IMR-90 (cell line): ENCODE measurements at regions not wholly inside any gene's neighbourhood (a gene's known extent, or its start where the extent isn't known, plus 50 kb on each side); places are given as distances from the start of the nearest gene placed in this dataset.
A peak's percentile ranks its signal among the peaks of the same experiment; 100 is the strongest.

Source experiments
- ATAC-seq: fragments of 200-7000 bp; cut with Tn5 transposase; 2 replicates; pipeline ENCODE4 v1.9.1; 2020; ENCODE audit warnings: low read depth, mild to moderate bottlenecking, moderate library complexity
- BruUV-seq: library from RNA; stranded (reverse); fragments of 400-500 nt; replicated peaks from 2 replicates; lab custom pipeline; 2021; lab: Mats Ljungman, UMichigan
- CTCF ChIA-PET: fragments of 300-600 bp; formaldehyde crosslinking; extraction: SDS; loops from one replicate; lab custom pipeline; 2021; ENCODE audit warnings: antibody characterized with exemption; lab: Yijun Ruan, JAX
- POLR2A ChIA-PET: fragments of 300-600 bp; sonication (Branson Sonifier 250); formaldehyde crosslinking; loops from one replicate; lab custom pipeline; 2022; ENCODE audit warnings: antibody characterized with exemption; ENCODE audit not compliant: unreplicated experiment; lab: Charles Lee
- DNase-seq: peaks from one replicate; pipeline ENCODE4 v3.0.0; 2013
- H2AFZ ChIP-seq: replicated peaks from 2 replicates; pipeline ENCODE3; 2013; ENCODE audit warnings: low read length, mild to moderate bottlenecking; ENCODE audit not compliant: poor library complexity
- H2AK5ac ChIP-seq: 2 replicates; pipeline ENCODE4 v1.6.1; 2013; ENCODE audit warnings: low read depth, low read length, inconsistent platforms
- H2AK9ac ChIP-seq: replicated peaks from 2 replicates; pipeline ENCODE3; 2013; ENCODE audit warnings: mild to moderate bottlenecking, low read depth, low read length, moderate library complexity; ENCODE audit not compliant: poor library complexity
- H2BK120ac ChIP-seq: 2 replicates; pipeline ENCODE4 v1.6.1; 2013; ENCODE audit warnings: low read depth, low read length, inconsistent platforms
- H2BK15ac ChIP-seq: 3 replicates; pipeline ENCODE4 v1.6.1; 2013; ENCODE audit warnings: low read depth, low read length, inconsistent platforms
- H2BK20ac ChIP-seq: 2 replicates; pipeline ENCODE4 v1.6.1; 2013; ENCODE audit warnings: low read depth, mild to moderate bottlenecking, inconsistent platforms, low read length, moderate library complexity
- H2BK5ac ChIP-seq: 2 replicates; pipeline ENCODE4 v1.6.1; 2013; ENCODE audit warnings: mild to moderate bottlenecking, low read depth, low read length, inconsistent platforms; ENCODE audit not compliant: poor library complexity, severe bottlenecking
- H3K14ac ChIP-seq: replicated peaks from 2 replicates; pipeline ENCODE4 v1.6.1; 2013; ENCODE audit warnings: low read depth, low read length, inconsistent platforms
- H3K18ac ChIP-seq: 2 replicates; pipeline ENCODE4 v1.6.1; 2013; ENCODE audit warnings: low read depth, low read length, control low read depth
- H3K23ac ChIP-seq: 2 replicates; pipeline ENCODE4 v1.6.1; 2013; ENCODE audit warnings: low read depth, low read length, inconsistent platforms
- H3K27ac ChIP-seq: 2 replicates; pipeline ENCODE4 v1.5.1; 2013; ENCODE audit warnings: mild to moderate bottlenecking, control low read depth, low read length; ENCODE audit not compliant: insufficient read depth
- H3K27me3 ChIP-seq: 2 replicates; pipeline ENCODE4 v1.6.1; 2013; ENCODE audit warnings: low read length; ENCODE audit not compliant: control insufficient read depth, insufficient read depth
- H3K36me3 ChIP-seq: 2 replicates; pipeline ENCODE4 v1.6.1; 2013; ENCODE audit warnings: low read length, mixed read lengths; ENCODE audit not compliant: control insufficient read depth, insufficient read depth
- H3K4ac ChIP-seq: 2 replicates; pipeline ENCODE4 v1.6.1; 2013; ENCODE audit warnings: low read depth, low read length, inconsistent platforms
- H3K4me1 ChIP-seq: 2 replicates; pipeline ENCODE4 v1.6.1; 2013; ENCODE audit warnings: low read length, mixed read lengths; ENCODE audit not compliant: control insufficient read depth, insufficient read depth
- H3K4me2 ChIP-seq: 2 replicates; pipeline ENCODE4 v1.6.1; 2013; ENCODE audit warnings: low read depth, mild to moderate bottlenecking, control low read depth, low read length, moderate library complexity
- H3K4me3 ChIP-seq: 2 replicates; pipeline ENCODE4 v1.5.1; 2013; ENCODE audit warnings: low read depth, mild to moderate bottlenecking, control low read depth, low read length, moderate library complexity; ENCODE audit not compliant: insufficient read depth
- H3K56ac ChIP-seq: 2 replicates; pipeline ENCODE4 v1.6.1; 2013; ENCODE audit warnings: low read length, inconsistent platforms; ENCODE audit not compliant: insufficient read depth; ENCODE audit errors: extremely low read depth
- H3K79me1 ChIP-seq, 2 experiments: 2 replicates each; pipeline ENCODE4 v1.6.1; 2013; ENCODE audit warnings: low read length in 2 of 2, inconsistent platforms in 1 of 2, low read depth in 1 of 2
- H3K9ac ChIP-seq: 2 replicates; pipeline ENCODE4 v1.6.1; 2013; ENCODE audit warnings: low read depth, low read length, control low read depth
- H3K9me1 ChIP-seq: 2 replicates; pipeline ENCODE4 v1.6.1; 2013; ENCODE audit warnings: low read length, inconsistent platforms; ENCODE audit not compliant: insufficient read depth
- H3K9me3 ChIP-seq: 2 replicates; pipeline ENCODE4 v1.6.1; 2013; ENCODE audit warnings: low read length; ENCODE audit not compliant: control insufficient read depth, insufficient read depth
- H4K20me1 ChIP-seq: 2 replicates; pipeline ENCODE4 v1.6.1; 2013; ENCODE audit warnings: low read length, inconsistent platforms; ENCODE audit not compliant: insufficient read depth
- H4K5ac ChIP-seq: 2 replicates; pipeline ENCODE4 v1.6.1; 2013; ENCODE audit warnings: mild to moderate bottlenecking, low read depth, low read length, control low read depth
- H4K8ac ChIP-seq, 2 experiments: 2 replicates each; pipeline ENCODE4 v1.6.1; 2013; ENCODE audit warnings: low read depth in 2 of 2, low read length in 2 of 2, control low read depth in 1 of 2, inconsistent platforms in 1 of 2
- H4K91ac ChIP-seq: 2 replicates; pipeline ENCODE4 v1.6.1; 2013; ENCODE audit warnings: low read depth, low read length, inconsistent platforms; ENCODE audit not compliant: insufficient read depth
- BHLHE40 ChIP-seq: fragments of 150-350 bp; IDR thresholded peaks from 2 replicates; pipeline ENCODE4 v1.6.1; 2016; ENCODE audit warnings: mild to moderate bottlenecking, low read depth, low read length
- CEBPB ChIP-seq: IDR thresholded peaks from 2 replicates; pipeline ENCODE4 v1.6.1; 2012; ENCODE audit warnings: low read depth, low read length, improper control_type of control experiment
- CHD1 ChIP-seq: IDR thresholded peaks from 2 replicates; pipeline ENCODE4 v1.6.1; 2012; ENCODE audit warnings: low read depth, low read length, improper control_type of control experiment
- CTCF ChIP-seq: conservative IDR thresholded peaks from 2 replicates; pipeline ENCODE4 v1.5.1; 2012; ENCODE audit warnings: mild to moderate bottlenecking, low read depth, low read length, improper control_type of control experiment
- ELK1 ChIP-seq: fragments of 150-350 bp; IDR thresholded peaks from 2 replicates; pipeline ENCODE4 v1.6.1; 2016; ENCODE audit warnings: low read depth, mild to moderate bottlenecking, low read length, moderate library complexity, borderline replicate concordance
- FOS ChIP-seq: fragments of 150-350 bp; IDR thresholded peaks from 2 replicates; pipeline ENCODE4 v1.6.1; 2016; ENCODE audit warnings: low read depth, low read length
- MAFK ChIP-seq: IDR thresholded peaks from 2 replicates; pipeline ENCODE4 v1.6.1; 2012; ENCODE audit warnings: low read depth, low read length, improper control_type of control experiment
- MAZ ChIP-seq: IDR thresholded peaks from 2 replicates; pipeline ENCODE4 v1.6.1; 2012; ENCODE audit warnings: low read depth, mild to moderate bottlenecking, low read length, improper control_type of control experiment, moderate library complexity, borderline replicate concordance
- MXI1 ChIP-seq: IDR thresholded peaks from 2 replicates; pipeline ENCODE4 v1.6.1; 2012; ENCODE audit warnings: low read depth, mild to moderate bottlenecking, low read length, moderate library complexity, borderline replicate concordance
- NFE2L2 ChIP-seq: fragments of 150-350 bp; IDR thresholded peaks from 2 replicates; pipeline ENCODE4 v1.6.1; 2016; ENCODE audit warnings: low read depth, mild to moderate bottlenecking, low read length
- POLR2A ChIP-seq: IDR thresholded peaks from 2 replicates; pipeline ENCODE4 v1.6.1; 2012; ENCODE audit warnings: mild to moderate bottlenecking, low read depth, low read length
- RAD21 ChIP-seq: IDR thresholded peaks from 2 replicates; pipeline ENCODE4 v1.6.1; 2012; ENCODE audit warnings: low read length, improper control_type of control experiment
- RCOR1 ChIP-seq: IDR thresholded peaks from 2 replicates; pipeline ENCODE4 v1.6.1; 2012; ENCODE audit warnings: mild to moderate bottlenecking, low read length, improper control_type of control experiment; ENCODE audit not compliant: insufficient replicate concordance
- RFX5 ChIP-seq: IDR thresholded peaks from 2 replicates; pipeline ENCODE4 v1.8.0; 2012; ENCODE audit warnings: low read depth, mild to moderate bottlenecking, low read length, moderate library complexity
- SMC3 ChIP-seq: fragments of 150-350 bp; IDR thresholded peaks from 2 replicates; pipeline ENCODE4 v1.6.1; 2016; ENCODE audit warnings: low read depth, mild to moderate bottlenecking, antibody characterized with exemption, low read length, moderate library complexity
- USF2 ChIP-seq: fragments of 150-350 bp; IDR thresholded peaks from 2 replicates; pipeline ENCODE4 v1.6.1; 2017; ENCODE audit warnings: mild to moderate bottlenecking, antibody characterized with exemption, low read length, low read depth
- WGBS, 2 experiments: methylation state at CpG; one replicate each; pipeline versions ENCODE4 v1.1.5 to v1.1.7; 2013; ENCODE audit warnings: missing lambda C conversion rate in 2 of 2; ENCODE audit not compliant: insufficient read length in 1 of 2; ENCODE audit errors: extremely low coverage in 2 of 2; 5-methylcytosine and 5-hydroxymethylcytosine counted together
- dilution Hi-C: fragments of 300-500 bp; cut with HindIII; formaldehyde crosslinking; loops from one replicate; pipeline ENCODE4 v1.14.3; 2018; ENCODE audit warnings: low sequenced_read_pairs; ENCODE audit not compliant: unreplicated experiment
- in situ Hi-C: fragments of 300-500 bp; cut with MboI; formaldehyde crosslinking; loops from 3 replicates; pipeline ENCODE4 v1.14.3; 2019; ENCODE audit warnings: low sequenced_read_pairs, inconsistent platforms, mixed read lengths
- intact Hi-C: fragments of 100-400 bp; cut with micrococcal nuclease; formaldehyde crosslinking; loops from 2 replicates; pipeline ENCODE4 v1.10.0; 2022

GRCh38 chr17:77354420-77354669, 213.6 kb downstream of the SEC14L1 start:
- no peak overlapping the region for H3K56ac ChIP-seq
- no peak for ATAC-seq
- CTCF ChIA-PET = no interaction called here

More at GRCh38 chr17:77354420-77354669, 213.6 kb downstream of the SEC14L1 start:
- no TSS peak for BruUV-seq
- H3K27me3 ChIP-seq = no peaks in the 10 kb centered on the region
- in situ Hi-C loops (no loop called here), intact Hi-C loops (no loop called here), dilution Hi-C loops (no loop called here)
- no peak for DNase-seq
- H2BK15ac ChIP-seq = peak overlapping the region; percentile 10; the same call in 1 of the 3 replicates
- peak overlapping the region; percentile 90 for H3K4ac ChIP-seq
- H3K36me3 ChIP-seq = no peaks in the 10 kb centered on the region
- H3K4me3 ChIP-seq = no peak overlapping the region
- H3K9me3 ChIP-seq = no peaks in the 10 kb centered on the region
- peak overlapping the region; percentile 31; the same call in 1 of the 2 replicates for H2BK20ac ChIP-seq
- peak overlapping the region; percentile 86 for H2AK9ac ChIP-seq
- no peak overlapping the region for H3K4me2 ChIP-seq
- H3K27ac ChIP-seq = peak overlapping the region; percentile 84
- peak overlapping the region; percentile 14 to 81; a peak in 3 of 4 replicates for H4K8ac ChIP-seq
- peak overlapping the region; percentile 80 for H2BK5ac ChIP-seq
- POLR2A ChIA-PET = no interaction called here
- peak overlapping the region; percentile 30 for H4K5ac ChIP-seq
- H4K20me1 ChIP-seq = peaks cover 11% of the 10 kb centered on the region
- peak overlapping the region; percentile 74 for H4K91ac ChIP-seq
- peaks cover 40% of the 10 kb centered on the region for H3K4me1 ChIP-seq
- peak overlapping the region; percentile 72 for H2AFZ ChIP-seq
- peak overlapping the region; percentile 82; the same call in 1 of the 2 replicates for H3K23ac ChIP-seq
- TF ChIP-seq CTCF (no peak), MAZ (no peak), RCOR1 (no peak), BHLHE40 (no peak), ELK1 (no peak), RAD21 (no peak), MXI1 (no peak), CEBPB (no peak), FOS (no peak), SMC3 (no peak), USF2 (no peak), NFE2L2 (no peak), MAFK (no peak), RFX5 (no peak), POLR2A (no peak), CHD1 (no peak)
- peak overlapping the region; percentile 50 for H3K18ac ChIP-seq
- peak overlapping the region; percentile 90 for H2AK5ac ChIP-seq
- H3K9me1 ChIP-seq = peaks cover 37% of the 10 kb centered on the region
- H3K14ac ChIP-seq = peak overlapping the region; percentile 65
- peak overlapping the region; percentile 80 for H2BK120ac ChIP-seq
- H3K79me1 ChIP-seq = peaks cover 49 to 91% of the 10 kb centered on the region in 2 experiments
- WGBS, 2 experiments = 0% methylated on average over 1 of the region's 5 CpGs; no CpG with 5 or more reads in 1 of the 2 experiments
- H3K9ac ChIP-seq = peak overlapping the region; percentile 34; the same call in 1 of the 2 replicates
